Loucy (cell line): ENCODE measurements at regions not wholly inside any gene's neighbourhood (a gene's known extent, or its start where the extent isn't known, plus 50 kb on each side); places are given as distances from the start of the nearest gene placed in this dataset.
"Not testable (repeated sequence)": the region's sequence is repeated elsewhere in the genome, so short reads cannot be mapped to it uniquely, and the experiment has no call there.

ENCODE experiments used
- H2AFZ ChIP-seq: fragments of 200-600 bp; sonication (generic); 2 replicates; pipeline ENCODE4 v1.6.0; 2016; ENCODE audit warnings: antibody characterized with exemption, mild to moderate bottlenecking, low read length, moderate library complexity
- H3F3A ChIP-seq: fragments of 200-600 bp; 2 replicates; pipeline ENCODE4 v1.6.0; 2016; ENCODE audit warnings: antibody characterized with exemption, low read depth, mild to moderate bottlenecking
- H3K27me3 ChIP-seq: fragments of 200-600 bp; sonication (generic); 2 replicates; pipeline ENCODE4 v1.6.1; 2014; ENCODE audit warnings: low read length, mild to moderate bottlenecking; ENCODE audit not compliant: insufficient read depth, poor library complexity, severe bottlenecking
- H3K36me3 ChIP-seq: fragments of 200-600 bp; sonication (generic); 2 replicates; pipeline ENCODE4 v1.6.1; 2016; ENCODE audit warnings: low read length; ENCODE audit not compliant: insufficient read depth
- H3K4me1 ChIP-seq: fragments of 200-600 bp; sonication (generic); 2 replicates; pipeline ENCODE4 v1.5.1; 2014; ENCODE audit warnings: low read length, mild to moderate bottlenecking; ENCODE audit not compliant: insufficient read depth, poor library complexity, severe bottlenecking
- H3K4me2 ChIP-seq: fragments of 200-600 bp; sonication (generic); 2 replicates; pipeline ENCODE4 v1.6.0; 2014; ENCODE audit warnings: antibody characterized with exemption, low read length, low read depth, mild to moderate bottlenecking; ENCODE audit not compliant: poor library complexity, severe bottlenecking
- H3K4me3 ChIP-seq: fragments of 200-600 bp; sonication (generic); 2 replicates; pipeline ENCODE4 v1.5.1; 2014; ENCODE audit warnings: low read length, mild to moderate bottlenecking, mixed read lengths; ENCODE audit not compliant: poor library complexity, severe bottlenecking
- H3K79me2 ChIP-seq: fragments of 200-600 bp; sonication (generic); 2 replicates; pipeline ENCODE4 v1.6.1; 2014; ENCODE audit warnings: low read length; ENCODE audit not compliant: insufficient read depth
- H3K9ac ChIP-seq: fragments of 200-600 bp; sonication (generic); 2 replicates; pipeline ENCODE4 v1.6.0; 2014; ENCODE audit warnings: mild to moderate bottlenecking, low read depth, low read length, moderate library complexity; ENCODE audit not compliant: poor library complexity, severe bottlenecking
- H3K9me2 ChIP-seq: fragments of 200-600 bp; sonication (generic); replicated peaks from 2 replicates; pipeline ENCODE4 v1.6.1; 2016; ENCODE audit warnings: low read depth, low read length, mixed read lengths
- H3K9me3 ChIP-seq: fragments of 200-600 bp; sonication (generic); 2 replicates; pipeline ENCODE4 v1.6.1; 2014; ENCODE audit warnings: mild to moderate bottlenecking, antibody characterized with exemption, low read length, low read depth; ENCODE audit not compliant: insufficient read depth
- H4K20me1 ChIP-seq: fragments of 200-600 bp; sonication (generic); 2 replicates; pipeline ENCODE4 v1.6.0; 2014; ENCODE audit warnings: antibody characterized with exemption, low read length, mild to moderate bottlenecking; ENCODE audit not compliant: insufficient read depth, poor library complexity, severe bottlenecking
- CTCF ChIP-seq: fragments of 200-600 bp; sonication (generic); conservative IDR thresholded peaks from 2 replicates; pipeline ENCODE4 v1.5.1; 2014; ENCODE audit warnings: mild to moderate bottlenecking, antibody characterized with exemption, low read length
- EZH2phosphoT487 ChIP-seq: fragments of 200-600 bp; IDR thresholded peaks from 2 replicates; pipeline ENCODE4 v1.6.1; 2018; ENCODE audit warnings: antibody characterized with exemption, mild to moderate bottlenecking, moderate library complexity, borderline replicate concordance

- Histone ChIP-seq H3K9me2 (no peaks in the 10 kb centered on the region), H3K4me3 (no peak overlapping the region), H3K9me3 (no peaks in the 10 kb centered on the region), H3K27me3 (no peaks in the 10 kb centered on the region), H3F3A (no peaks in the 10 kb centered on the region), H3K36me3 (no peaks in the 10 kb centered on the region), H3K9ac (no peak overlapping the region), H3K79me2 (no peaks in the 10 kb centered on the region), H3K4me2 (no peak overlapping the region), H4K20me1 (no peaks in the 10 kb centered on the region), H3K4me1 (no peaks in the 10 kb centered on the region), H2AFZ (no peak overlapping the region)
- no peak for TF ChIP-seq CTCF
- no peak for TF ChIP-seq EZH2phosphoT487
These were observed 230.0 kb downstream of the SPANXN3 start for GRCh38 chrX:143287236-143287635.

- Histone ChIP-seq H4K20me1 (no peaks in the 10 kb centered on the region), H3K4me3 (no peak overlapping the region), H3K27me3 (no peaks in the 10 kb centered on the region), H3K4me1 (no peaks in the 10 kb centered on the region), H3K36me3 (no peaks in the 10 kb centered on the region), H3K9ac (no peak overlapping the region), H2AFZ (no peak overlapping the region), H3F3A (no peaks in the 10 kb centered on the region), H3K9me3 (no peaks in the 10 kb centered on the region), H3K4me2 (no peak overlapping the region), H3K79me2 (no peaks in the 10 kb centered on the region), H3K9me2 (no peaks in the 10 kb centered on the region)
- no peak for TF ChIP-seq EZH2phosphoT487
- no peak for TF ChIP-seq CTCF
These were observed 244.6 kb downstream of the SPANXN4 start for GRCh38 chrX:143270317-143270716.

GRCh38 chrX:143244593-143244992 lies 218.9 kb downstream of the SPANXN4 start:
- not testable (repeated sequence) for H3K9me2 ChIP-seq, H4K20me1 ChIP-seq, H3K36me3 ChIP-seq, H3K79me2 ChIP-seq, H3K4me2 ChIP-seq, H3F3A ChIP-seq, H3K4me1 ChIP-seq, H3K9ac ChIP-seq, H2AFZ ChIP-seq, H3K4me3 ChIP-seq, H3K27me3 ChIP-seq, H3K9me3 ChIP-seq

- no peak overlapping the region for H3K4me2 ChIP-seq
- TF ChIP-seq EZH2phosphoT487 (no peak), CTCF (no peak)
- no peak overlapping the region for H2AFZ ChIP-seq
- no peaks in the 10 kb centered on the region for H3K36me3 ChIP-seq
- H3K9ac ChIP-seq: no peak overlapping the region
- no peak overlapping the region for H3K4me3 ChIP-seq
- H4K20me1 ChIP-seq: no peaks in the 10 kb centered on the region
- no peaks in the 10 kb centered on the region for H3K9me3 ChIP-seq
- no peaks in the 10 kb centered on the region for H3F3A ChIP-seq
- H3K79me2 ChIP-seq: no peaks in the 10 kb centered on the region
- no peaks in the 10 kb centered on the region for H3K27me3 ChIP-seq
- no peaks in the 10 kb centered on the region for H3K9me2 ChIP-seq
- H3K4me1 ChIP-seq: no peaks in the 10 kb centered on the region
These were observed 214.9 kb downstream of the SPANXN4 start for GRCh38 chrX:143240658-143241057.
